HL-60 (cell line): ENCODE measurements at regions not wholly inside any gene's neighbourhood (a gene's known extent, or its start where the extent isn't known, plus 50 kb on each side); places are given as distances from the start of the nearest gene placed in this dataset.

Source experiments
- DNase-seq, 2 experiments: peaks; one replicate each; pipeline ENCODE4 v3.0.0-alpha.2; 2010 to 2020; ENCODE audit warnings: low read depth in 1 of 2, low spot score in 1 of 2
- H3K27ac ChIP-seq: fragments of 250-450 bp; sonication (Bioruptor Pico); replicated peaks from 2 replicates; pipeline ENCODE4 v1.5.1; 2020; ENCODE audit warnings: mild to moderate bottlenecking, moderate library complexity
- H3K27me3 ChIP-seq: fragments of 250-450 bp; sonication (Bioruptor Pico); 2 replicates; pipeline ENCODE4 v1.5.1; 2021; ENCODE audit warnings: mild to moderate bottlenecking, moderate library complexity; ENCODE audit not compliant: insufficient read depth, poor library complexity, severe bottlenecking
- H3K4me3 ChIP-seq: replicated peaks from 2 replicates; pipeline ENCODE4 v1.5.1; 2011; ENCODE audit warnings: mild to moderate bottlenecking, control low read depth, low read length; ENCODE audit not compliant: insufficient read depth
- GABPA ChIP-seq: IDR thresholded peaks from 2 replicates; pipeline ENCODE4 v1.6.1; 2012; ENCODE audit warnings: low read depth
- POLR2AphosphoS5 ChIP-seq: IDR thresholded peaks from 2 replicates; pipeline ENCODE4 v1.6.1; 2012; ENCODE audit warnings: low read depth
- SPI1 ChIP-seq: IDR thresholded peaks from 2 replicates; pipeline ENCODE4 v1.6.1; 2012; ENCODE audit warnings: low read depth, mild to moderate bottlenecking, borderline replicate concordance
- TF ChIP-seq, protein P1 (sequence below): IDR thresholded peaks from one replicate; pipeline ENCODE4 v1.5.1; 2011; ENCODE audit warnings: low read length, control low read depth, inconsistent platforms; ENCODE audit not compliant: insufficient read depth
- TF ChIP-seq, protein P2 (sequence below): IDR thresholded peaks from 2 replicates; pipeline ENCODE4 v1.6.1; 2012; ENCODE audit warnings: low read depth; ENCODE audit not compliant: insufficient replicate concordance

DNA sequence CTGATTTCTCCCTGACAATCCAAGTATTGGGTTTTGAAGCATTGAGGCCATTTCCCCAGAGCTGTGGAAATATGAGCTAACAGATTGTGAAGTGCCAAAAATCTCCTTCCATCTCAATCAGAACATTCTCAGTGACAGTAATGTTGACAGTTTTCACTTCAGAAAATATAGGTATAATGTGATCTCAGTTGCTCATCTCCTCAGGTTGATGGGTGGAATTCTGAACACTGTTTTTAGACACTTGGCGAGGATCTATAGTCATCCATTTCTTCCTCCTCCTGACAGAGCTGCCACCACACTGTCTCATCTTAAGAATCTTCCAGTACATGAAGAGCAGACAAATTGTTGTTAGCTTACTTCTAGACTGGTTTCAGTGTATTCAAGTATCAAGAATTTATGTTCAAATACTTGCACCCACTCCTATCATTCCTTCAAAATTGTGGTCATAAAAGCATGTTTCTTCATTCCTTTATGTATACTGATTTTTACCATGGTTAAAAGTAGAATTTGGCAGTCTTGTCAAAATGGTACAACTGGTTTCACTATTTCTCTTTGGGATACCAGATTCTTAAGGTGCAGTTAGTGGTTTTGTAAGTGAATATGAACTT is 199.7 kb upstream of the TLE4 start:
- TF ChIP-seq, protein P1, sequence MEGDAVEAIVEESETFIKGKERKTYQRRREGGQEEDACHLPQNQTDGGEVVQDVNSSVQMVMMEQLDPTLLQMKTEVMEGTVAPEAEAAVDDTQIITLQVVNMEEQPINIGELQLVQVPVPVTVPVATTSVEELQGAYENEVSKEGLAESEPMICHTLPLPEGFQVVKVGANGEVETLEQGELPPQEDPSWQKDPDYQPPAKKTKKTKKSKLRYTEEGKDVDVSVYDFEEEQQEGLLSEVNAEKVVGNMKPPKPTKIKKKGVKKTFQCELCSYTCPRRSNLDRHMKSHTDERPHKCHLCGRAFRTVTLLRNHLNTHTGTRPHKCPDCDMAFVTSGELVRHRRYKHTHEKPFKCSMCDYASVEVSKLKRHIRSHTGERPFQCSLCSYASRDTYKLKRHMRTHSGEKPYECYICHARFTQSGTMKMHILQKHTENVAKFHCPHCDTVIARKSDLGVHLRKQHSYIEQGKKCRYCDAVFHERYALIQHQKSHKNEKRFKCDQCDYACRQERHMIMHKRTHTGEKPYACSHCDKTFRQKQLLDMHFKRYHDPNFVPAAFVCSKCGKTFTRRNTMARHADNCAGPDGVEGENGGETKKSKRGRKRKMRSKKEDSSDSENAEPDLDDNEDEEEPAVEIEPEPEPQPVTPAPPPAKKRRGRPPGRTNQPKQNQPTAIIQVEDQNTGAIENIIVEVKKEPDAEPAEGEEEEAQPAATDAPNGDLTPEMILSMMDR: no peak
- no peak for TF ChIP-seq SPI1
- TF ChIP-seq POLR2AphosphoS5: no peak
- TF ChIP-seq, protein P2, sequence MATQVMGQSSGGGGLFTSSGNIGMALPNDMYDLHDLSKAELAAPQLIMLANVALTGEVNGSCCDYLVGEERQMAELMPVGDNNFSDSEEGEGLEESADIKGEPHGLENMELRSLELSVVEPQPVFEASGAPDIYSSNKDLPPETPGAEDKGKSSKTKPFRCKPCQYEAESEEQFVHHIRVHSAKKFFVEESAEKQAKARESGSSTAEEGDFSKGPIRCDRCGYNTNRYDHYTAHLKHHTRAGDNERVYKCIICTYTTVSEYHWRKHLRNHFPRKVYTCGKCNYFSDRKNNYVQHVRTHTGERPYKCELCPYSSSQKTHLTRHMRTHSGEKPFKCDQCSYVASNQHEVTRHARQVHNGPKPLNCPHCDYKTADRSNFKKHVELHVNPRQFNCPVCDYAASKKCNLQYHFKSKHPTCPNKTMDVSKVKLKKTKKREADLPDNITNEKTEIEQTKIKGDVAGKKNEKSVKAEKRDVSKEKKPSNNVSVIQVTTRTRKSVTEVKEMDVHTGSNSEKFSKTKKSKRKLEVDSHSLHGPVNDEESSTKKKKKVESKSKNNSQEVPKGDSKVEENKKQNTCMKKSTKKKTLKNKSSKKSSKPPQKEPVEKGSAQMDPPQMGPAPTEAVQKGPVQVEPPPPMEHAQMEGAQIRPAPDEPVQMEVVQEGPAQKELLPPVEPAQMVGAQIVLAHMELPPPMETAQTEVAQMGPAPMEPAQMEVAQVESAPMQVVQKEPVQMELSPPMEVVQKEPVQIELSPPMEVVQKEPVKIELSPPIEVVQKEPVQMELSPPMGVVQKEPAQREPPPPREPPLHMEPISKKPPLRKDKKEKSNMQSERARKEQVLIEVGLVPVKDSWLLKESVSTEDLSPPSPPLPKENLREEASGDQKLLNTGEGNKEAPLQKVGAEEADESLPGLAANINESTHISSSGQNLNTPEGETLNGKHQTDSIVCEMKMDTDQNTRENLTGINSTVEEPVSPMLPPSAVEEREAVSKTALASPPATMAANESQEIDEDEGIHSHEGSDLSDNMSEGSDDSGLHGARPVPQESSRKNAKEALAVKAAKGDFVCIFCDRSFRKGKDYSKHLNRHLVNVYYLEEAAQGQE: no peak
- no peak for TF ChIP-seq GABPA

DNA sequence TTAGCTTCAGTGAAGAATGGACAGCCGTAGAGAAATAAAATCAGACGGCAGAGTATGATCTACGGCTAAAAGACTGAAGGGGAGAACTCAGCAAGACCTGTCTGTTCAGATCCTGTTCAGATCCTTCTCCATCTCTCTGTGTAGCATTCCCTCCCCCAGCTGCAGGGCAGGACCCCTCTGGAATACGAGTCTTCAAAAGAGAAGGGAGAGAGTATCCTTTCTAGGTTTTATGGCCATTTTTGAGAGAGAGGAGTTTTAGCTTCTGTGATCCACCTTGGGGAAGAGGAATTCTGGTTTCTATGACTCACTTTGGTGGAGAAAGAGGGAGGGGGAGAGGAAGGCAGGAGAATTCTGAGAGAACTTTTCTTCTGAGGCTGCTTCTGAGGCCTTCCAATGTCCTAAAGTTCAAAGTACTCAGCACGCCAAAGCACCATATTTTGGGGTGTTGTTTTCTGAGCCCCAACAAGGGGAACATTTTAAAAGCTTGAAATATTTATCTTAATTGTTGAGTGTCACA is 194.4 kb upstream of the TLE4 start:
- H3K4me3 ChIP-seq: no peak overlapping the region
- H3K27ac ChIP-seq: no peak overlapping the region
- DNase-seq: no peak
- H3K27me3 ChIP-seq: no peaks in the 10 kb centered on the region
- TF ChIP-seq, protein P1: no peak
- TF ChIP-seq GABPA (no peak), POLR2AphosphoS5 (no peak), SPI1 (no peak)
- TF ChIP-seq, protein P2: no peak

More for the DNA sequence above, 199.7 kb upstream of the TLE4 start:
- Histone ChIP-seq H3K27me3 (no peaks in the 10 kb centered on the region), H3K27ac (no peak overlapping the region), H3K4me3 (no peak overlapping the region)
- no peak for DNase-seq

GRCh38 chr9:79378107-79378506 is 193.7 kb upstream of the TLE4 start:
- no peak overlapping the region for H3K4me3 ChIP-seq
- DNase-seq: no peak
- TF ChIP-seq, protein P1: no peak
- TF ChIP-seq SPI1: no peak
- no peak for TF ChIP-seq POLR2AphosphoS5
- no peak for TF ChIP-seq GABPA
- TF ChIP-seq, protein P2: no peak
- H3K27me3 ChIP-seq: no peaks in the 10 kb centered on the region
- no peak overlapping the region for H3K27ac ChIP-seq
